ENCODE measurements at regions not wholly inside any gene's neighbourhood (a gene's known extent, or its start where the extent isn't known, plus 50 kb on each side); places are given as distances from the start of the nearest gene placed in this dataset.

DNA sequence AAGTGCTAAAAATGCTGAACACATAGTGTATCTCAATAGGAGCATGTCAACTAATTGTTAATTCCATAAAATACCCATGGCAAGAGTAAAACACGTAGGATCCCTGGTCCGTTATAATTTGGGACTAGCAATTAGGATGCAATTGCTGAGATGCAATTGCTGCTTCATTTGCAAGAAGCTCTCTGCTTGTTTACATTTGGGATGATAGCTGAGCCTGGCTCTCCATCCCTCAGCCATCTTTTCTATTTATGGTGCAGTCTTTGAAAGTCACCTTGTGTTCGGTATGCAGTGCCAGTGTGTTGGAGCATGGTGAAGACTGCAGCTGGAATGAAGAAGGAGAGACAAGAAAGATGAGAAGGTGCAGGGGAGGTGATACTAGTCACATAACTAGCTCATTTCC lies 191.3 kb downstream of the SNX10 start:
- DNase-seq (ENCODE audit: extremely low spot score) = no peak

DNA sequence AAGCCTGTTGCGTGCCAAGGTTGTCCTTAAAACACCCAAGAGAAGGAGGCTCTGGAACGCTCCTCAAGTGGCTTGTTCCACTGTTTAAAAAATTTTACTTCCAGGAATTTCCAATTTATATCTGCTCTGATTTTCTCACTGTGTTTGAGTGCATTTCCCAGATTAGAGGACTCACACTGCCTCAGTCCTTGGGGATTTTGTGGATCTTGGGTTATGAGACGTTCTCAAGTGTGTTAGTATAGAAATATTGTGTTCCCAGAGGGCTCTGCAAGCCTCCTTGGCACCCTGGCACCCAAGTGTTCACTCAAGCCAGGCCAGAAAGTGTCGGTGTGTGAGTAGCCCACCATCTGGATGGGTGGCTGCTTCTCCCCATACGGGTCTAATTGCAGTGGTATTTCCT lies 192.2 kb downstream of the SNX10 start:
- H3K36me3 ChIP-seq = no peaks in the 10 kb centered on the region
- intact Hi-C loops (cut with DNase I) = no loop called here
- H3K27ac ChIP-seq (replicated peaks in 1 of 4) = no peak overlapping the region
- peaks cover 0 to 5% (median 0%) of the 10 kb centered on the region in 4 donors for H3K4me1 ChIP-seq
- H3K4me3 ChIP-seq = no peak overlapping the region
- TF ChIP-seq, protein P1, sequence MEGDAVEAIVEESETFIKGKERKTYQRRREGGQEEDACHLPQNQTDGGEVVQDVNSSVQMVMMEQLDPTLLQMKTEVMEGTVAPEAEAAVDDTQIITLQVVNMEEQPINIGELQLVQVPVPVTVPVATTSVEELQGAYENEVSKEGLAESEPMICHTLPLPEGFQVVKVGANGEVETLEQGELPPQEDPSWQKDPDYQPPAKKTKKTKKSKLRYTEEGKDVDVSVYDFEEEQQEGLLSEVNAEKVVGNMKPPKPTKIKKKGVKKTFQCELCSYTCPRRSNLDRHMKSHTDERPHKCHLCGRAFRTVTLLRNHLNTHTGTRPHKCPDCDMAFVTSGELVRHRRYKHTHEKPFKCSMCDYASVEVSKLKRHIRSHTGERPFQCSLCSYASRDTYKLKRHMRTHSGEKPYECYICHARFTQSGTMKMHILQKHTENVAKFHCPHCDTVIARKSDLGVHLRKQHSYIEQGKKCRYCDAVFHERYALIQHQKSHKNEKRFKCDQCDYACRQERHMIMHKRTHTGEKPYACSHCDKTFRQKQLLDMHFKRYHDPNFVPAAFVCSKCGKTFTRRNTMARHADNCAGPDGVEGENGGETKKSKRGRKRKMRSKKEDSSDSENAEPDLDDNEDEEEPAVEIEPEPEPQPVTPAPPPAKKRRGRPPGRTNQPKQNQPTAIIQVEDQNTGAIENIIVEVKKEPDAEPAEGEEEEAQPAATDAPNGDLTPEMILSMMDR (IDR thresholded peaks at IDR 0.05) = no peak
- TF ChIP-seq POLR2A (IDR thresholded peaks at IDR 0.05; ENCODE audit: low read depth) (no peak), EP300 (IDR thresholded peaks at IDR 0.05) (no peak), POLR2AphosphoS5 (IDR thresholded peaks at IDR 0.05) (no peak)
- H3K9me3 ChIP-seq = no peaks in the 10 kb centered on the region
- 90% methylated on average over 4 of the region's 5 CpGs for WGBS
- no peak for DNase-seq (ENCODE audit: extremely low spot score)
- H3K27me3 ChIP-seq = no peaks in the 10 kb centered on the region

More for the DNA sequence above, 191.3 kb downstream of the SNX10 start:
- TF ChIP-seq, protein P1 (IDR thresholded peaks at IDR 0.05) = no peak
- TF ChIP-seq EP300 (IDR thresholded peaks at IDR 0.05) = no peak
- no peak for TF ChIP-seq POLR2A (IDR thresholded peaks at IDR 0.05; ENCODE audit: low read depth)
- no peak for TF ChIP-seq POLR2AphosphoS5 (IDR thresholded peaks at IDR 0.05)
- H3K27me3 ChIP-seq = no peaks in the 10 kb centered on the region
- no peak overlapping the region for H3K27ac ChIP-seq (replicated peaks in 1 of 4)
- peaks cover 0 to 5% (median 0%) of the 10 kb centered on the region in 4 donors for H3K4me1 ChIP-seq
- no peaks in the 10 kb centered on the region for H3K9me3 ChIP-seq
- no peak overlapping the region for H3K4me3 ChIP-seq
- intact Hi-C loops (cut with DNase I) = no loop called here
- H3K36me3 ChIP-seq = no peaks in the 10 kb centered on the region
- WGBS = 69% methylated on average over 3 of the region's 3 CpGs

DNA sequence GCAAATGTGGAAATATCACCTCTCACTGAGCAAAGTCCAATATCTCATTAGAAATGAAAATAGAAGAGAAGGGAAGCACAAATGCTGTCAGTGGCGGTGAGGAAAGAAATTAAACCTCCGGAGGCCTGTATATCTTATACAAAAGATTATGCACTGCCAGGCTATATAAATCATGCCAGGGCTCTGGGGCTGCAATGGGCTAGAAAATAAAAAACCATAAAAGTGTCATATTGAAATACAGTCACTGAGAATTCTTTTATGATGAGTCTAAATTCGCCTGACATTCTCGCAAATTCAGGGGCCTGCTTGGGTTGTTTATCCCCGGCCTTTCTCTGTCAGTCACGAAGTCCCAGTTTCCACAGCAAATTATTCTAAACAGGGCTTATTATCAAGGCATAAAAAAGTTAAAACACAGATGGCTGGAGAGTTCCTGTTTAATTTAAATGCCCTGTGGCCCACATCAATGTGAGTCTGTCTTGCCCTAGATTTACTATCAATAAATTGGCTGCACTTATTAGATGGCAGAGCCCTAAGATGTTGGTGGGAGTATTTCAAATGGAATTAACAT lies 193.8 kb downstream of the SNX10 start:
- no peak for DNase-seq (ENCODE audit: extremely low spot score)
- WGBS = 88% methylated on average over 6 of the region's 6 CpGs
- TF ChIP-seq POLR2A (IDR thresholded peaks at IDR 0.05; ENCODE audit: low read depth) = no peak
- TF ChIP-seq POLR2AphosphoS5 (IDR thresholded peaks at IDR 0.05) = no peak
- TF ChIP-seq EP300 (IDR thresholded peaks at IDR 0.05) = no peak
- TF ChIP-seq, protein P1 (IDR thresholded peaks at IDR 0.05) = no peak
- peaks cover 0 to 5% (median 0%) of the 10 kb centered on the region in 4 donors for H3K4me1 ChIP-seq
- H3K4me3 ChIP-seq = no peak overlapping the region
- H3K27me3 ChIP-seq = no peaks in the 10 kb centered on the region
- H3K9me3 ChIP-seq = no peaks in the 10 kb centered on the region
- H3K36me3 ChIP-seq = no peaks in the 10 kb centered on the region
- H3K27ac ChIP-seq (replicated peaks in 1 of 4) = no peak overlapping the region
- intact Hi-C loops (cut with DNase I) = no loop called here

DNA sequence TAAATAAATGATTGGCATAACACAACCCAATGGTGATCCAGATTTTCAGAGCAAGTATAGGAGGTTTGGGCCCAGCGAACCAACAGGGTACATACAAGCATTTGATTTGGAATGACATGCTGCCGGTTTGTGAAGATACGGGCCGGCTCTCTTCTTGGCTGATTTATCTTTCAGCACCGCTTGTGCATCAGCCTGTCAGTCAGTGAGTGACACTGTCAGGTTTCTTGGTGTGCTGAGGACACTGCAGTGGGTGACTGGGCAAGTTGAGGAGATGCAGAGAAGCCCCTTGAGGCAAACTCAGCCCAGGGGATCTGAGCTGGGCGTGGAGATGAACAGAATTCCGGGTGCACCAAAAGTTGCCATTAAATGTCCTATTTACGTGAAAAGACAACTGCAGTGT lies 194.5 kb downstream of the SNX10 start:
- WGBS = 89% methylated on average over 8 of the region's 8 CpGs
- H3K27ac ChIP-seq (replicated peaks in 1 of 4) = no peak overlapping the region

More for the DNA sequence above, 194.5 kb downstream of the SNX10 start:
- intact Hi-C loops (cut with DNase I) = no loop called here
- Histone ChIP-seq H3K4me1 (peaks cover 0 to 5% (median 0%) of the 10 kb centered on the region in 4 donors), H3K9me3 (no peaks in the 10 kb centered on the region), H3K27me3 (no peaks in the 10 kb centered on the region), H3K4me3 (no peak overlapping the region), H3K36me3 (no peaks in the 10 kb centered on the region)
- DNase-seq (ENCODE audit: extremely low spot score) = no peak
- TF ChIP-seq, protein P1 (IDR thresholded peaks at IDR 0.05) = no peak
- TF ChIP-seq EP300 (IDR thresholded peaks at IDR 0.05) (no peak), POLR2A (IDR thresholded peaks at IDR 0.05; ENCODE audit: low read depth) (no peak), POLR2AphosphoS5 (IDR thresholded peaks at IDR 0.05) (no peak)

Measured in esophagus muscularis mucosa (tissue), 4 donors.